IPS DF 19.7 (cell line): ENCODE measurements at regions not wholly inside any gene's neighbourhood (a gene's known extent, or its start where the extent isn't known, plus 50 kb on each side); places are given as distances from the start of the nearest gene placed in this dataset.

Experiments used
- DNase-seq: peaks from one replicate; pipeline ENCODE4 v3.0.0-alpha.2; 2013; ENCODE audit warnings: low read depth, low spot score

DNA sequence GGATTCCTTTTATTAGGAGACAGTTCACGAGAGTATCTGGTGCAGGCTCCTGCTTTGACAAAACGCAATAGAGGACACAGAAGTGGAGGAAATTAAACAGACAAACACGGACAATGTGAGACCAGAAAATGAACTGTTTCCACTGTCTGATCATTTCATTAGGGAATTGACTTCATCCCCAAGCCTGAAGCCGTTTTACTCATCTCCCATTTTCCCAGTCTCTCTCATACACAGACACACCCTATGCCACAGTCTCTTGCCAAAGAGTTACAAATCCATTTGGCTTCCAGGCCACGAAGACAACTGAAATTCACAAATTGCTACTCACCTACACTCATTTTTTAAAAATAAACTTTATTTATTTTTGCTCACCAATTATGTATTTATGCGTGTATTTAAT lies 1087.8 kb upstream of the TMEM132C start:
- DNase-seq: no peak

DNA sequence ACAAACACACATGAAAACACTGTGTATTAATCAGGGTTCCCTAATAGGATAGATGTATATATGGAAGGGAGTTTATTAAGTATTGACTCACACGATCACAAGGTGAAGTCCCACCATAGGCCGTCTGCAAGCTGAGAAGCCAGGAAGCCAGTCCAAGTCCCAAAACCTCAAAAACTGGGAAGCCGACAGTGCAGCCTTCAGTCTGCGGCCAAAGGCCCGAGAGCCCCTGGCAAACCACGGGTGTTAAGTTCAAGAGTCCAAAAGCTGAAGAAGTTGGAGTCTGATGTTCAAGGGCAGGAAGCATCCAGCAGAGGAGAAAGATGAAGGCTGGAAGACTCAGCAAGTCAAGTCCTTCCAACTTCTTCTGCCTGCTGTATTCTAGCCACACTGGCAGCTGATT lies 1085.0 kb upstream of the TMEM132C start:
- no peak for DNase-seq

DNA sequence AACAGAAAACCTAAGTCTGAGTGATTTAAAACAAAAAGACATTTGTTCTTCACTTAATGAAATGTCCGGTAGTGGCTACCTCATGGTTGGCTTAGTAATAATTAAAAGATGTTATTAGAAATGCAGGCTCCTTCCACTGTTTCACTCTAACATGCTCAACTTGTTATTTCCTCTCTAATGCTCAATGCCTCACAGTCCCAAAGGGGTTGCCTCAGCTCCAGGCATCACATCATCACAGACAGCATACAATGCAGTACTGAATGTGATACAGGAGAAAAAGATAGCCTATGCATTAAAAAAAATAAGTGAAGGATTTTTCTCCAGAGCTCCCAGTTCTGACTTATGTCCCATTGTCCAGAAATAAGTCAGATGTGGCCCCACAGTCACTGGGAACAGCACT lies 1077.0 kb upstream of the TMEM132C start:
- DNase-seq: no peak

DNA sequence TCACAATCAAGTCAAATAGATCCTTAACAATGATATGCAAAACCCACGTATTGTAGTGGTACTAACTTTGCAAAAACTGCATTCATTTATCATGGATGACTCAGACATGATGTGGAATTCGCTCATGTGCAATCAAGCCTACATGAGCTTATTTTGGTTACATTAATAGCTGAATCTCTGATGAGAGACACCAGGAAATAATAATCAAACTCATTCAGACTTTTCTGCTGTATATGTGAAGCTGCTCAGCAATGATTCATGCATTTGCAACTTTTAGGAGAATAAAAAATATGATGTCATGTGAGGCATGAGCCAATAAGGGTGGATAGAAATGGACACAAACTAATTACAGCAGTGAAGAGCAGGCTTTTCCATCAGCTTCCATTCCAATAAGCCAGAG lies 1075.8 kb upstream of the TMEM132C start:
- DNase-seq: no peak

DNA sequence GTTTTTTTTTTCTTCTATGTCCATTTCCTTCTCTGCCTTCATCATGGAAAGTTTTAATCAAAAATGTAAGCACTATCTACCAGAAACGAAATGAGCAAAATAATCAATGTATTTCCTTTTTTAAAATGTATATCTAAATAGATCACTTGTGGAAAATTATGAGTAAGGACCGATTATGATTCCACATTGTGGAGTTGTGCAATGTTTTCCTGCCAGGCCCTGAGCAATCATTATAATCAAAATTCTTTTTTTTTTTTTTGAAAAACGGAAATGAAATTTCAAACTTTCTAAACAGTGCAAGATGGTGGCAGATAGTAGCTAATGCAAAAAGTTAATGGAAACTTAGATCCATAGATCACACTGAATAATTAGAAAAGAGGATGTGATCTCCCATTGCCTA lies 1074.6 kb upstream of the TMEM132C start:
- no peak for DNase-seq

DNA sequence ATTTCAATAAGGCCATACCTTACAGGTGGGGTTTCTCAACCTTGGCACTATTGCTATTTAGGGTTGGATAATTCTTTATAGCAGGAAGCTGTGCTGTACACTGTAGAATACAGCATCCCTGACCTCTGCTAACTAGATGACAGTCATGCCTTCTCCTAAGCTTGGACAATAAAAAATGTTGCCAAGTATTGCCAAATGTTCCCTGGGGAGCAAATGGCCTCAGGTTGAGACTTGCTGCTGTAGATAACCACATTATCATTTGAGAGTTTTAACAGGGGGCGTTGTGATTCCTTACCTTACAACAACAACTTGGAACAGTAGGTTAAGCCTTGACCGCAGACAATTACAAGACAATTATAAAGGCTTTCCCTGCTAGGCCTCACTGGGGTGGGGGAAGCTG lies 1073.6 kb upstream of the TMEM132C start:
- DNase-seq: no peak

DNA sequence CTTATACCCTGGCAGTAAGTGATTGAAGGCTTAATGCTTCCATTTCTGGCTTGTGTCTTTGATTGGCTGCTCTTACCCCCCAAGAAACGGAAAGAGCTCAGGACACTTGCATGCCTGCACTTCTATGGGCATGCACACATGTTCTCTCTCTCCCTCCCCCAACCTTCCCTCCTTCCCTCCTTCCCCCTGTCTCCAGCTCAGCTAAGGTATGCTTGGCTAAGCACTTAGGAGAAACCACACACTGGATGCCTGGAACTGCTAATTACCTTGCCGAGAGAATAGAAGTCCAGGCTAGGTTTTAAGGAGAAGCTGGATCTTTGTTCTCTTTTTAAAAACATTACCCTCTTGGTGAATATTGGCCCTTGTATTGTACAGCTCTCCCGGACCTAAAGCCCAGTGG lies 1072.8 kb upstream of the TMEM132C start:
- DNase-seq: no peak

DNA sequence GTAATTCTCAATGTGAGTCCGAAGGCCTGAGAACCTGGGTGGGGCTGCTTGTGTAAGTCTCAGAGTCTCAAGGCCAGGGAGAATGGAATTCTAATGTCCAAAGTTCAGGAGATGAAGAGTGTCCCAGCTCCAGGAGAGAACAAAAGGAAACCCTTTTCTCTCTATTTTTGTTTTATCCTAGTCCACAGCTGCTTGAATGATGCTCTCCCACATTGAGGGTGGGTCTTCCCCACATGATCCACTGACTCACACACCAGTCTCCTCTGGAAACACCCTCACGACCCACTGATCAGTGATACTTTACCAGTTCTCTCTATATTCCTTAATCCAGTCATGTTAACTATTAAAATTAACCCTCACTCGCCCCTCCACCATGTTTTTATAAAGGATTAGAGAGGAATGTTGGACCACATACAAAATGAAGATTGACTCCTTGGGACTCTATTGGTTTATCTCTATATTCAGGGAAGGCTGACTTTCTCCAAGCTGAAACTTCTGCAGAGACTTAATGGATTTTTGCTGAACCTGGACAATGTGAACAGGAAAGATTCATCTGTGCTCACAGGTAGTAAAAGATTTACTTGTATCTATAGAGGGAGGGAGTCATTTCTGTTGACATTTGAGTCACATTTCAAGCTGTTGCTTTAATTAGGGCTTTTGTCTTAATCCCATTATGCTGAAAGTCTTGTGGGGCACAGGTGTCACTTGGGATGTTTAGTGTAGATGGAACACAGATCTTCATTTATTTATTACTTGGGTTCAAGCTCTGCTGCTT lies 1061.0 kb upstream of the TMEM132C start:
- no peak for DNase-seq

DNA sequence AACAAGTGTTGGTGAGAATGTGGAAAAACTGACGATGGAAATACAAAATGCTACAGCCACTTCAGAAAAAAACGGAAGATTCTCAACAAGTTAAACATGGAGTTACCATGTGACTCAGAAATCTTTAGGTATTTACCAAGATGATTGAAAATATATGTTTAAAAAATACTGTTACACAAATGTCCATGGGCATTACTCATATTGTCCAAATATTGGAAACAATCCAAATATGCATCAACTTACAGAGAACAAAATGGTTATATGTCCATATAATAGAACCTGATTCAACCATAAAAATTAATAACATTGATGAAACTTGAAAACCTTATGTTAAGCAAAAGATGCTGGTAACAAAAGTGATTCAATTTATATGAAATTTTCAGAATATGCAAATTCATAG lies 1057.7 kb upstream of the TMEM132C start:
- no peak for DNase-seq

DNA sequence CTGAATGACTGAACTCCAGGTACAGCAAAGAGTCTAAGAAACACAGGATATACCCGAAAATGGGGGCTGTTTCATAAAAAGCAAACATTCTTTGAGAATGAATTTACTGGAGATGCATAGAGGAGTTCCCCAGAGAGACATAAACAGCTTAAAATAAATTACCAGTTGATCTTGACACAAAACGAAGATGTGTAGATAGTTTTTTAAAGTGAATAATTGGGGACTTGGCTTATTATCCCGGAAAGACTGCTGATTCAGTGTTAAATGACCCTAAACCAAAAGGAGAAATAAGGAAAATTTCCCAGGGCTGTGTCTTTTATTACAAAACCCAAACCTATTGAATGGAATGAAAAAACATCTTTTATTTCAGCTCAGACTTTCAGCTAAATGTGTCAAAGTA lies 1052.8 kb upstream of the TMEM132C start:
- DNase-seq: no peak

DNA sequence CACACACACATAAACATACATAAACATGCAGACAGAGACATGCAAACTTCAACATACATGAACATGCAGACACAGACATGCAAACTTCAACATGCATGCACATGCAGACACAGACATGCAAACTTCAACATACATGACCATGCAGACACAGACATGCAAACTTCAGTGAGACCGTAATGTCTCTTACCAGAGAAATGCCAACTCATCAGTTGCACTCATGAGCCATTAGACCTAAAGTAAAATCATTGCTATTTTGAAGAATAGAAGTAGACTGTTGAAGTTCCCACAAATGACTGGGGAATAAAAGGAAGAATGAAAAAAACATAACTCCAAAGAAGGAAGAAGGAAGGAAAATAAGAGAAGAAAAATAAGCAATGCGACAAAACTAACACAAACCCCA lies 1044.0 kb upstream of the TMEM132C start:
- DNase-seq: no peak

DNA sequence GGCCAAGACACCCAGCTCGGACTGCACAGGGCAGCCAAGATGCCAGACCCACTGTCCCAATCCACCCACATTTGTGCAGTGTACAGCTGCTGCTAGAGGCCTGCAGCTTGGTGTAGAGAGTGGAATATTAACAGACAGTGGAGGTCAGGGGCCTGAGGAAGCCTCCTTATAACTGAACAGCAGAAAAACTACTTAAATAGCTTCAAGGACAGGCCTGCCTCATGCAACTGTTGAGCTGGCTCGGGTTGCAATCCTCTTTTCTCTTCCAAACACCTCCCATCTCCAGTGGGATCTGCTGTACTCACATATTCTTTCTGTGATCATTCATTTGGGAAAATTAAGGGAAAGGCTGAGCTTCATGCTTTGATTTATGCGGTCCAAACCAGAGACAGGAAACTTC lies 1043.2 kb upstream of the TMEM132C start:
- DNase-seq: no peak

DNA sequence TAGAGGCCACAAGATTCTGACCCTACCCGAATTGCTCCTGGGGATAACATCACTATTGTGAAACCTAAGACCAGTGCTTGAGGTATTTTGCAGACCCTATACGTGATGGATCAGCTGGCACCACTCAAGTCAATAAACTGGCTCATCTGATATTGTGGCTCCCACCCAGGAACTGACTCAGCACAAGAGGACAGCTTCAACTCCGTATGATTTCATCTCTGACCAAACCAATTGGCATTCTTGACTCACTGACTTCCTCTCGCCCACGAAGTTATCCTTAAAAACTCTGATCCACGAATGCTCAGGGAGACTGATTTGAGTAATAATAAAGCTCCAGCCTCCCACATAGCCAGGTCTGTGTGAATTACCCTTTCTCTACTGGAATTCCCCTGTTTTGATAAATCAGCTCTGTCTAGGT lies 1036.1 kb upstream of the TMEM132C start:
- DNase-seq: no peak

DNA sequence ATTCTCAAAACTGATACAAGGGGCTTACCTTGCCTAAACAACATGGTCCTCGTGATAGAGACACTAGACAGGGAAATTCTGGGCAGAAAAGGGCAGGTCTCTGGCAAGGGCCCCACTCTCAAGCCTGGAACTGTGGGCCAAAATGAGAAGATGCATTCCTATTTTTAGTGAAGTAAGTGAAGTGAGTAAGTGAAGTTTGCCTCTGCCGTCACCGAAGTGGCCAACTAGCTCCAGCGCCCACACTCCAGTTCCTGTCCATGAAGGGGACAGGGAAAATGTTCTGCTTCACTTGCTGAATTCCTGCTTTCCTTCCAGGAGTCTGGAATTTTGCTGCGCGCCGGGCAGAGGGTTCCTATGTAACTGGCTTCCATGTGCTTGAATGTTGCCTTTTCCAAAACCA lies 1035.6 kb upstream of the TMEM132C start:
- DNase-seq: no peak

DNA sequence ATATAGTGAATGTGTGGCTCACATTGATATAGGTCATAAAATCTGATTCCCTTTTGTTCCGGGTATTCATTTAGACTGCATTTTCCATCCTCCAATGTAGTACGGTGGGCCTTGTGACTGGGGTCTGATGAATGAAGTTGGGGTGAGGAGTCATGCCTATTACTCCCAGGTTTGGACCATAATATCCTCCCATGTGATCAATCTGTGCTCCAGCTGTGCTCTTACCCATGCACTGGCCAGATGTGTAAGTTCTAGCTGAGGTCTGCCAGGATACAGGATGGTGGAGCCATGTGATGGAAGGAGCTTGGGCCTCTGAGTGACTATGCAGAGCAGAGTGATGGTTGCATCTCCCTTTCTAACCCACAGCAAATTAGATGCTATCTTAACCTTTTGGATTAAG lies 1034.0 kb upstream of the TMEM132C start:
- no peak for DNase-seq

DNA sequence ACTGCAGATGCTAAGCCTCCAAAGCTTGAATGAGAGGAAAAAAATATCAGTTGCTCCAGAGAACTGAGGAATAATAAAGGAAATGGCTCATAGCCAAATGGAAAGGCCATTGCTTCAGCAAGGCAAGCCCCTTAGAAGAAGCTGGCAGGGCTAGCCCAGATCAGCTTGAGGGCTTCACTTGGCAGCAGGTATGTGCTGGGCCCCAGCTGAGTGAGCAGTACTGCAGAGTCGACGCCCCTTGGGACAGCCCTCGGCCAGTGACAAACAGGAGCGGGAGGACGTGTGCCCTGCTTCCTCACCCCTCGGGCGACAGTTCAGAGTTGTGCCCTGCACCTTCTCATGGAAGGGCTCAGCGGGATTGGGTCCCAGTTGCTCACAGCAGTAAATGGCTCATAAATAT lies 1031.2 kb upstream of the TMEM132C start:
- DNase-seq: no peak

DNA sequence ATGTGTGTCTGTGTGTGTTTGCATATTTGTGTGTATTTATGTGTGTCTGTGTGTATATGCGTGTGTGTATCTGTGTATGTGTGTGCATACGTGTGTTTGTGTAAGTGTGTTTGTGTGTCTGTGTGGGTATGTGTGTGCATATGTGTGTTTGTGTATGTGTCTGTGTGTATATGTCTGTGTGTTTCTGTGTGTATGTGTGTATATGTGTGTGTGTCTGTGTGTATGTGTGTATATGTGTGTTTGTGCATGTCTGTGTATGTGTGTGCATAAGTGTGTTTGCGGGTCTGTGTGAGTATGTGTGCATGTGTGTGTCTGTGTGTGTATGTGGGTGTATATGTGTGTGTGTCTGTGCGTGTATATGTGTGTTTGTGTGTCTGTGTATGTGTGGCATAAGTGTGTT lies 1030.5 kb upstream of the TMEM132C start:
- DNase-seq: no peak

DNA sequence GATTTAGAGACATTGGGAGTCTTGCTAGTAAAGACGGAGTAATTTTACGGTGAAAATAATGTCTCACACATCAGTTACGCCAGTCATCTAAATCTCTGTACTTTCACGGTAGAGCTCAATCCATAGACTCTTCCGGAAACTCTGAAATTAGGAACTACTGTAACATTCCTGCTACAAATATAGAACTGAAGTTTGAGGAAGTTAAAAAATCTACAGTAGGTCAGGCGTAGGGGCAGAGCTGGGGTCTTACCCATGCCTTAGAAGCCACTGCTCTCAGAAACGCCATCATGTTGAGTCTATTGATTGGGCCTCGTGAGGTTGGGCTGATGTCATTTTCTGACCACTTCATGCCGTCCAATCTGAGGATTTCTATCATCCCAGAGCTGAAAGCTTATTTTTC lies 1029.8 kb upstream of the TMEM132C start:
- DNase-seq: no peak

DNA sequence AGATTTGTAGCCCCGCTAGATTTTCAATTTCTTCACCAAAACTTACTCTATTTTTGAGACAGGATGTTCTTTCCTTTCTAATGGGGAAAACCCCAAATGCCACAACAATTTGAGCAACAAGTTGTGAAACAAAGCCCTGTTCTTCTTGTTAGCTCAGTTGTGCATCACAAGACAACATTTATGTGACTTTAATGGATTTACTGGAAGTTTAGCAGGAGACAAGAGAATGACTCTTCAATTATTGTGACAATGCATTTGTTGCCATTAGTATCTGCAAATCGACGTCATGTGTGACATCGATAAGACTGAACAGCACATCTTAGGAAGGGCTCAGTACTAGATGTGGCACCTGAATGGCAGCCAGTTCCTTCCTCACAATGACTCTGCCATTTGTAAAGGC lies 1028.9 kb upstream of the TMEM132C start:
- DNase-seq: no peak

DNA sequence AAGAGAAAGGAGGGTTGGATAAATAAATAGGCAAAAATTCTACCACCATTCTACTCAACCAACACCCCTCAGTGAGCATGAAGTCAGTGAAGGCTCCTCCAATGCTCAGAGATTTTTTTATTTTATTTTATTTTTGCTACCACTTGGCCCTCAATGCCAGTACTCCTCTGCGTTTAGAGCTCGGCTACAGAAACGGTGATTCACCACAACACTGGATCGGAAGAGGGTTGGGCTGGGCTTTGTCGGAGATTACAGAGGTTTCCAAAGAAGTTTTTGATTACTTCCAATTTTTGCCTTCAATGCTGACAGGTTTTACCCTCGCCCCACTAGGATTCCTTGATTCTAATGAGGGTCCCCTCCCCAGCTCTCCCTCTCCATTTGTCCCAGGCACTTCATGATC lies 1027.2 kb upstream of the TMEM132C start:
- no peak for DNase-seq

DNA sequence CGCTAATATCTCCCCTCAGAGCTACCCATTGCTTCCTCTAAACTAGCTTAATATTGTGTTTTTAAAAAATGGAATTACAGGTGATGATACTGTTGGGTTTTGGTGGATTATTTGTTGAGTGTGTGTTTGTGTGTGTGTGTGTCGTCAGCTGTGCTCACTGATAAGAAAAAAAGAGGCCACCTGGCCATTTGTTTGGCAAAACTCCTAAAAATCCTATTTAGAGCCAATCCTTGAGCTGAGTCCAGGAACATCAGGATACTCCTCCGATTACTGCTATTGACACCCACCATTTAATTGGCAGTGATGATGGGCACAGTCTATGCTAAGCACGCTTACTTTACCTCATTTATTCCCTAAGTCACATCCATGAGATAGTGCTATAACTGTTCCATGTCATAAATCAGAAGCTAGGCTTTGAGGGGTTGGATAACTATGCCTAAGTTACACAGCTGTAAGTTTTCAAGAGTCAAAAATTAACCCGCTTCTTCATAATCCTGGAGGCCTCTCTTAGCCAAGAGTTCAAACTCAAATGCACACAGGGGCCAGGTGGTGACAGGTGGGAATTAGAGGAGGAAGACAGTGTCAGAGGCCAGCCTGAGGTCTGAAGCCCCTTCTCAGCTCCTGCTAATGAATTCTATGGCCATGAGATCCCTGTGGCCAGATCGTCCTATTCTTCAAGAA lies 1026.6 kb upstream of the TMEM132C start:
- DNase-seq: no peak

DNA sequence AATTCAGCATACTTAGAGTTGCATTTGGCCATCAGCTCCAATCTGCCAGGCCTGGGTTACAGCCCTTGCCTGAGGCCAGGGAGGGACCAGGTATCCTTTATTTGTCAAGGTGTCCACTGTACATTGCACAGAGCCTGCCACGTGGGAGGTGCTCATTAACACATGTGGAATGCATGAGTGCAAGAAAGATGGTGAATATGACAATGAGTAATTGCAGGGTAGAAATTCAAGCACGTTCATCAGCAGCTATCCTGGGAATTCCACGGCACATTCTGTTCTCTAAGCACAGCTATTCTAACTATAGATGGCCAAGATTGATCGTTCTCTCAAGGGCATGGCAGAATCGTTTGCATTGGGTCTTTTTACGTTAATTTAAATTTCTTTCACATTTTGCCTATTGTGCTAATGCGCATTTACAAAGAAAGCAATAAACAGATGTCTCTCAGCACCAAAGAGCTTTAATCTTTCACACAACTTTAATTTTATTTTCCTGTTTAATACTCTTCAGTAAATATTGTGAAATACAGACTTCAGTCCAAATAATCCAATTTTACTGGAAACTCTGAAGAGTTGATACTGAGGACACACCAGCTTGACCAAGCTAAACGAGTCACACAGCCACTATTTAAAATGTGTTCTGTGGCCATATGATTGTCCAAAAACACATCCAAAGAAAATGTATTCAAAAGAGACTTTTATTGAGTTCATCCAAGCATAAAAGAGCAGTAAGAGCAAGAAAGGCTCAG lies 1025.7 kb upstream of the TMEM132C start:
- no peak for DNase-seq

DNA sequence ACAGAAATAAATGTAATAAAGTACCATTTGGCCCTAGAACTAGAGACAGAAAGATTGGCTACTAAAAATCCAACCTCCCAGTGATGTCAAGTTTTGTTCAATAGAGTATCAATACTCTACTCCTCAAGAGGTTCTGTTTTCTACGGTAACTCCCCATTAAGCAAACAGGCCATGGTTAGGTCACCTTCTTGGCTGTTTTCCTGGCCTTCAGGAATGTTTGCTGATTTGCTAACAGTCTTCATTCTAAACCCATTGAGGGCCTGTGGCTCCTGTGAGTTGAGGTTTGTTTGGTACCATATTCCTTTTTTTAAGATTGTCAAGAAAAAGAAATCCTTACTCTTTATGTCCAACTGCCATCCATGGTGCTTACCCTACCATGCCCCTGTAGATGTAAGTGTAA lies 1022.0 kb upstream of the TMEM132C start:
- DNase-seq: no peak
